HFFc6 (cell line): ENCODE measurements at regions not wholly inside any gene's neighbourhood (a gene's known extent, or its start where the extent isn't known, plus 50 kb on each side); places are given as distances from the start of the nearest gene placed in this dataset.

ENCODE experiments used
- DNase-seq: peaks from one replicate; pipeline ENCODE4 v3.0.0-alpha.2; 2018
- H3K27ac Mint-ChIP-seq: 2 replicates; pipeline ENCODE4 v1.8.0; 2020; ENCODE audit warnings: mild to moderate bottlenecking, mixed read lengths
- H3K27me3 Mint-ChIP-seq: 2 replicates; pipeline ENCODE4 v1.8.0; 2021; ENCODE audit warnings: mild to moderate bottlenecking, moderate library complexity, mixed read lengths; ENCODE audit not compliant: insufficient read depth
- H3K36me3 Mint-ChIP-seq: 2 replicates; pipeline ENCODE4 v1.8.0; 2021; ENCODE audit warnings: low read depth, mixed read lengths
- H3K4me1 Mint-ChIP-seq: 2 replicates; pipeline ENCODE4 v1.8.0; 2020; ENCODE audit warnings: low read depth, mixed read lengths
- H3K4me3 Mint-ChIP-seq: 2 replicates; pipeline ENCODE4 v1.8.0; 2020; ENCODE audit warnings: mild to moderate bottlenecking, moderate library complexity, mixed read lengths
- H3K9me3 Mint-ChIP-seq: 2 replicates; pipeline ENCODE4 v1.8.0; 2020; ENCODE audit warnings: mild to moderate bottlenecking, mixed read lengths
- TF ChIP-seq, protein P1 (sequence below): fragments of 200-600 bp; sonication (generic); IDR thresholded peaks from 2 replicates; pipeline ENCODE4 v1.5.0; 2021; ENCODE audit warnings: antibody characterized with exemption, mild to moderate bottlenecking

DNA sequence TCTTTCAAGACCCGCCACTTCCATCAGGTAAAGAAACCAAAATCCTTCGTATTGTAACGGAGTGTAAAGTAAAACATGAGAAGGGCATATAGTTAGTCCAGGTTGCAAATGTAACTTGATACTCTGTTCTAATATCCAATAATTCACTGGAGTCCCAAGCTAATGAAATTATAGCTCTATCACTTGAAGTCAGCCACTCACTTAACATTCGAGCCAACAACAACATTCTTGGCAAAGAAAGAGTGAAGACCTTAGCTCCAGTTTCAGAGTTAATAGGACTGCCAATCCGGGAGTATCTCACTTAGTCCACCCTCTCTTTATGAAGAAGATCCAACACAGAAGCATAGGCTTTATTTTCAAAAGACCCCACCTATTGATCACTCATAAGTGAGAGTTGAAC lies 298.0 kb upstream of the SOX11 start:
- H3K27ac Mint-ChIP-seq: no peak overlapping the region
- no peaks in the 10 kb centered on the region; the same call in none of the 2 replicates for H3K27me3 Mint-ChIP-seq
- TF ChIP-seq, protein P1, sequence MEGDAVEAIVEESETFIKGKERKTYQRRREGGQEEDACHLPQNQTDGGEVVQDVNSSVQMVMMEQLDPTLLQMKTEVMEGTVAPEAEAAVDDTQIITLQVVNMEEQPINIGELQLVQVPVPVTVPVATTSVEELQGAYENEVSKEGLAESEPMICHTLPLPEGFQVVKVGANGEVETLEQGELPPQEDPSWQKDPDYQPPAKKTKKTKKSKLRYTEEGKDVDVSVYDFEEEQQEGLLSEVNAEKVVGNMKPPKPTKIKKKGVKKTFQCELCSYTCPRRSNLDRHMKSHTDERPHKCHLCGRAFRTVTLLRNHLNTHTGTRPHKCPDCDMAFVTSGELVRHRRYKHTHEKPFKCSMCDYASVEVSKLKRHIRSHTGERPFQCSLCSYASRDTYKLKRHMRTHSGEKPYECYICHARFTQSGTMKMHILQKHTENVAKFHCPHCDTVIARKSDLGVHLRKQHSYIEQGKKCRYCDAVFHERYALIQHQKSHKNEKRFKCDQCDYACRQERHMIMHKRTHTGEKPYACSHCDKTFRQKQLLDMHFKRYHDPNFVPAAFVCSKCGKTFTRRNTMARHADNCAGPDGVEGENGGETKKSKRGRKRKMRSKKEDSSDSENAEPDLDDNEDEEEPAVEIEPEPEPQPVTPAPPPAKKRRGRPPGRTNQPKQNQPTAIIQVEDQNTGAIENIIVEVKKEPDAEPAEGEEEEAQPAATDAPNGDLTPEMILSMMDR: no peak
- no peak overlapping the region for H3K4me3 Mint-ChIP-seq
- H3K36me3 Mint-ChIP-seq: no peaks in the 10 kb centered on the region; the same call in 1 of the 2 replicates
- no peak for DNase-seq
- H3K9me3 Mint-ChIP-seq: peaks cover 51% of the 10 kb centered on the region
- H3K4me1 Mint-ChIP-seq: no peaks in the 10 kb centered on the region

DNA sequence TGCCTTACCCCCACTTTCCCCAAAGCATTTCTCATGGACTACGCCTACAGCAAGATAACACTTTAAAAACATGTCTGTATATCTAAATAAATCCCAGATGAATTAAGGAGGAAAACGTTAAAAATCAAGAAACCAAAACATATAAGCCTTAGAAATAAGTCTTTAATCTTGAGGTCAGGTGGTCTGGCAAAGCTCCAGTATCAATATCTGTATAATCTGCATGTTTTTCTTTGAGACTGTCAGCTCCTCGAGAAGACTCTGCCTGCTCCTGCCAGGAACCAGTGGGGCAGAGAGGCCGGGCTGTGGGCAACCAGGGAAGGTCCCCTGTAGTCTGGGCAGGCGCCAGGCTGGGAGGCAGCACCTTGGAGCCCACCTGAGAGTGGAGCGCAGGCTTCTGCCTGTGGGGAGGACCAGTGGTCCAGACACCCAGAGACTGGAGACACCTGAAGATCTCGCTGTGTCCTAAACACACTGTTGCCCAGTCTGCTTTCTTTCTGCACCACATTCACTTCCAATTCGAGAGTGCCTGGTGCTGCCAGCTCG lies 291.0 kb upstream of the SOX11 start:
- Mint-ChIP-seq H3K36me3 (0 out of 2 replicates have a peak, but pooled peaks cover 5% of the 10 kb centered on the region), H3K4me3 (no peak overlapping the region), H3K9me3 (peaks cover 29% of the 10 kb centered on the region), H3K27me3 (no peaks in the 10 kb centered on the region; the same call in none of the 2 replicates), H3K4me1 (no peaks in the 10 kb centered on the region), H3K27ac (no peak overlapping the region)
- TF ChIP-seq, protein P1: no peak
- DNase-seq: no peak

GRCh38 chr2:5403392-5403791 lies 288.8 kb upstream of the SOX11 start:
- TF ChIP-seq, protein P1: no peak
- Mint-ChIP-seq H3K27ac (no peak overlapping the region), H3K27me3 (no peaks in the 10 kb centered on the region; the same call in 1 of the 2 replicates), H3K9me3 (peaks cover 21% of the 10 kb centered on the region), H3K4me3 (no peak overlapping the region), H3K4me1 (no peaks in the 10 kb centered on the region), H3K36me3 (0 out of 2 replicates have a peak, but pooled peaks cover 5% of the 10 kb centered on the region)
- DNase-seq: no peak

DNA sequence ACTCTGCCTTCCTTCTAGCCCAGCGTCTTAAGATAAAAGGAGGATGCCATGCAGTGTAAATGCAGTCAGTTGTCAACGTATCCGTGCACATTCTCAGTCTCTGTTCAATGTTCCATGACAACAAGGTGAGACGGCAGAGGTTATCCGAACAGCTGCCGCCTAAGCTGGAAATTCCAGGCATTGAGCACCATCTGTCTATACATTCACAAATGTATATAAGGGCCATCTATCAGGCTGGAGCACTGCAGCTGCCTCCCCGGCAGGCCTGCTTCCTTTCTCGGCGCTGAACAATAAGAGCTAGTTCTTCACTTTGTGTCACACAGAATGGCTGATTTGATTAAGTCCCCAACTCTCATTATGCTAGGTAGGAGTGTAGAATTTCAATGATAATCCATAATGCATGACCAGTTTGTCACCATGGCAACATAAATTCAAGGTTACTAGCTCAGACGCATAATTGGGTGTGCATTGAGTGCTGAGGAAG lies 282.2 kb upstream of the SOX11 start:
- no peak for DNase-seq
- Mint-ChIP-seq H3K4me3 (no peak overlapping the region), H3K36me3 (peaks cover 5% of the 10 kb centered on the region; the same call in 1 of the 2 replicates), H3K27me3 (no peaks in the 10 kb centered on the region; the same call in 1 of the 2 replicates), H3K9me3 (peaks cover 36% of the 10 kb centered on the region), H3K4me1 (no peaks in the 10 kb centered on the region), H3K27ac (no peak overlapping the region)
- TF ChIP-seq, protein P1: no peak

DNA sequence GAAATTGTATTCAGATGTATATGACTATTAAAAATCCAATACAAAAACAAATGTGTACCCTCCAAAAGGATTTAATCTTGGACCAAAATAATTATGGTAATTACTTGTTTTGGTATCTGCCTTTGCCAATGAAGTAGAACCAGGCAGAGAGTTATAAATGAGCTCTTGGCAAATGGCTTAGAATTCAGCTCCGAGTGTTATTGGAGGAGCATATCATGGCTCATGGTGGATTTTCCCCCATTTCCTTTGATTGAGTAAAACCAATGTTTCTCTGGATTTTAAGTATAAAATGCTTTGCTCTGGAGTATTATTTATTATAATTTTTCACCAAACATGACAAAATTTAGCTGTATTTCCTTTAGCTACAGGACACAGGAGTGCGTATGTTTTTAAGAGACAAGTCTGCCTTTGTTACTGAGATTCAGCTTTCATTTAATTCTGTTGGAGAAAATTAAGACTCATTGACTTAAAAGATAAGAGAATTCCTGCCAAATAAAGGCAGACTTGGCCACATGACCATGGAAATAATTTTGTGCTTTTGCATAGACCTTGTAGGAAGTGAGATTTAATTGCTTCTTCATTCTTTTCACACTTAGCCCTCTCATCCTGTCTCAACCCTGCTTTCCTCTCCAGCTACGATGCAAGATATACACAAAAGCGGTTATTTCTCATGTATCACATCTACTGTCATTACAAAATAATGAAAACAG lies 281.0 kb upstream of the SOX11 start:
- no peaks in the 10 kb centered on the region for H3K27me3 Mint-ChIP-seq
- H3K9me3 Mint-ChIP-seq: peaks cover 30% of the 10 kb centered on the region
- H3K4me3 Mint-ChIP-seq: no peak overlapping the region
- H3K36me3 Mint-ChIP-seq: peaks cover 5% of the 10 kb centered on the region; the same call in 1 of the 2 replicates
- TF ChIP-seq, protein P1: no peak
- H3K4me1 Mint-ChIP-seq: no peaks in the 10 kb centered on the region
- DNase-seq: no peak
- no peak overlapping the region for H3K27ac Mint-ChIP-seq
